ENCODE measurements at regions not wholly inside any gene's neighbourhood (a gene's known extent, or its start where the extent isn't known, plus 50 kb on each side); places are given as distances from the start of the nearest gene placed in this dataset.

GRCh38 chr5:157961896-157962590 is 103.1 kb upstream of the CLINT1 start:
- H3K36me3 Mint-ChIP-seq (ENCODE audit: low read depth) = no peaks in the 10 kb centered on the region
- H3K4me3 Mint-ChIP-seq = no peak overlapping the region
- no peak for TF ChIP-seq CTCF (IDR thresholded peaks at IDR 0.05)
- no peaks in the 10 kb centered on the region for H3K4me1 ChIP-seq (ENCODE audit: insufficient read depth, low read length)
- no peak overlapping the region for H3K27ac ChIP-seq (ENCODE audit: low read depth in 1 of 2, low read length in 2 of 2)
- ChIA-PET CTCF (no interaction called here), POLR2A (interaction anchor here (0.6 kb wide), 1 partner anchor 56 kb away, joined by 3 read pairs; no protein-coding TSS in a partner anchor)
- DNase-seq = no peak
- H3K4me1 Mint-ChIP-seq (ENCODE audit: low read depth) = no peaks in the 10 kb centered on the region
- no peaks in the 10 kb centered on the region for H3K9me3 Mint-ChIP-seq
- no peaks in the 10 kb centered on the region for H3K27me3 ChIP-seq (ENCODE audit: control insufficient read depth in 1 of 2, insufficient read depth in 2 of 2, low read length in 2 of 2)
- no peak overlapping the region for H3K27ac Mint-ChIP-seq
- no peaks in the 10 kb centered on the region for H3K9me3 ChIP-seq (ENCODE audit: control insufficient read depth in 1 of 2, insufficient read depth in 1 of 2, low read length in 2 of 2)
- no peak for ATAC-seq (ENCODE audit: poor library complexity)
- no peaks in the 10 kb centered on the region for H3K36me3 ChIP-seq (ENCODE audit: insufficient read depth, low read length)
- no peak overlapping the region for H3K4me3 ChIP-seq (ENCODE audit: low read length)
- intact Hi-C loops (cut with DNase I, micrococcal nuclease) = no loop called here
- H3K27me3 Mint-ChIP-seq = peaks cover 5% of the 10 kb centered on the region

- TF ChIP-seq CTCF (IDR thresholded peaks at IDR 0.05) = no peak
- DNase-seq = no peak
- no peaks in the 10 kb centered on the region for H3K36me3 ChIP-seq (ENCODE audit: insufficient read depth, low read length)
- no peaks in the 10 kb centered on the region for H3K4me1 Mint-ChIP-seq (ENCODE audit: low read depth)
- intact Hi-C loops (cut with DNase I, micrococcal nuclease) = no loop called here
- peaks cover 14% of the 10 kb centered on the region for H3K27me3 Mint-ChIP-seq
- no peaks in the 10 kb centered on the region for H3K27me3 ChIP-seq (ENCODE audit: control insufficient read depth in 1 of 2, insufficient read depth in 2 of 2, low read length in 2 of 2)
- H3K4me3 ChIP-seq (ENCODE audit: low read length) = no peak overlapping the region
- no peak overlapping the region for H3K4me3 Mint-ChIP-seq
- ChIA-PET POLR2A (no interaction called here), CTCF (no interaction called here)
- H3K9me3 ChIP-seq (ENCODE audit: control insufficient read depth in 1 of 2, insufficient read depth in 1 of 2, low read length in 2 of 2) = no peaks in the 10 kb centered on the region
- H3K4me1 ChIP-seq (ENCODE audit: insufficient read depth, low read length) = no peaks in the 10 kb centered on the region
- no peaks in the 10 kb centered on the region for H3K9me3 Mint-ChIP-seq
- ATAC-seq (ENCODE audit: poor library complexity) = no peak
- H3K27ac Mint-ChIP-seq = no peak overlapping the region
- H3K36me3 Mint-ChIP-seq (ENCODE audit: low read depth) = no peaks in the 10 kb centered on the region
- no peak overlapping the region for H3K27ac ChIP-seq (ENCODE audit: low read depth in 1 of 2, low read length in 2 of 2)
Measured at GRCh38 chr5:157961176-157961575, 102.2 kb upstream of the CLINT1 start.

GRCh38 chr5:157959370-157959769 is 100.4 kb upstream of the CLINT1 start:
- Histone ChIP-seq H3K27ac (ENCODE audit: low read depth in 1 of 2, low read length in 2 of 2) (no peak overlapping the region), H3K27me3 (ENCODE audit: control insufficient read depth in 1 of 2, insufficient read depth in 2 of 2, low read length in 2 of 2) (no peaks in the 10 kb centered on the region), H3K4me1 (ENCODE audit: insufficient read depth, low read length) (no peaks in the 10 kb centered on the region), H3K9me3 (ENCODE audit: control insufficient read depth in 1 of 2, insufficient read depth in 1 of 2, low read length in 2 of 2) (no peaks in the 10 kb centered on the region), H3K4me3 (ENCODE audit: low read length) (no peak overlapping the region), H3K36me3 (ENCODE audit: insufficient read depth, low read length) (no peaks in the 10 kb centered on the region)
- no peak for TF ChIP-seq CTCF (IDR thresholded peaks at IDR 0.05)
- H3K27me3 Mint-ChIP-seq = peaks cover 18% of the 10 kb centered on the region
- no peak for ATAC-seq (ENCODE audit: poor library complexity)
- no peak overlapping the region for H3K27ac Mint-ChIP-seq
- no peaks in the 10 kb centered on the region for H3K9me3 Mint-ChIP-seq
- H3K36me3 Mint-ChIP-seq (ENCODE audit: low read depth) = no peaks in the 10 kb centered on the region
- intact Hi-C loops (cut with DNase I, micrococcal nuclease) = no loop called here
- ChIA-PET CTCF (no interaction called here), POLR2A (no interaction called here)
- no peak overlapping the region for H3K4me3 Mint-ChIP-seq
- no peaks in the 10 kb centered on the region for H3K4me1 Mint-ChIP-seq (ENCODE audit: low read depth)
- no peak for DNase-seq

Measured in CD4-positive, alpha-beta T cell (primary cell).